ENCODE measurements at regions not wholly inside any gene's neighbourhood (a gene's known extent, or its start where the extent isn't known, plus 50 kb on each side); places are given as distances from the start of the nearest gene placed in this dataset.

DNA sequence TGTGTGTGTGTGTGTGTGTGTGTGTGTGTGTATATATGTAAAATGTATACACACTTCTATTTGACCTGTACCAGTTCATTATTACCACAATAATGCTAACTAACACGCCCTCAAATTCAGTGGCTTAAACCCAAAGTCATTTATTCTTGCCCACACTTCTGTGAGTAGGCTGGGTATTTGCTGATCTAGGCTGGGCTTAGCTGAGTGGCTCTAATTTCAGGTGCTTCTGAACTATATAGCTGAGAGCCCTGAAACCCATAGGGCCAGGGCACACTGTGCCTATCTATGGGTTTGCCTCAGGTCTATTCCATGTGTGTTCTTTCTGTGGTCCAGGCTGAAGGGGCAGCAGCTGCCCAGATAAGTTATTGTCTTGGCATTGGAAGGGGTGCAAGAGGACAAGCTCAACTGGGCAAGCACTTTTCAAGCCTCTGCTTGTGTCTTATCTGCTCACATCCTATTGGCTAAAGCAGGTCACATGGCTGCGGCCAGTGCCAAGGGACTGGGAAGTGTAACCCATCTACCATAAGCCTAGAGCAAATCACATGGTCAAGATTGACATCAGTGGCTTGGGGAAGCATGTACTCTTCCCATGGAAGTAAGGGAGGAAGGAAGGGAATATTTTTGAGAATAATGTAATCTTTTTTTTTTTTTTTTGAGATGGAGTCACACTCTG, 139.9 kb downstream of the PALM2AKAP2 start:
- H3K27me3 Mint-ChIP-seq (ENCODE audit: unreplicated experiment) = no peaks in the 10 kb centered on the region
- no peaks in the 10 kb centered on the region for H3K36me3 Mint-ChIP-seq (ENCODE audit: insufficient read depth, unreplicated experiment)
- BruUV-seq (replicated peaks) = no TSS peak
- TF ChIP-seq, protein P1, sequence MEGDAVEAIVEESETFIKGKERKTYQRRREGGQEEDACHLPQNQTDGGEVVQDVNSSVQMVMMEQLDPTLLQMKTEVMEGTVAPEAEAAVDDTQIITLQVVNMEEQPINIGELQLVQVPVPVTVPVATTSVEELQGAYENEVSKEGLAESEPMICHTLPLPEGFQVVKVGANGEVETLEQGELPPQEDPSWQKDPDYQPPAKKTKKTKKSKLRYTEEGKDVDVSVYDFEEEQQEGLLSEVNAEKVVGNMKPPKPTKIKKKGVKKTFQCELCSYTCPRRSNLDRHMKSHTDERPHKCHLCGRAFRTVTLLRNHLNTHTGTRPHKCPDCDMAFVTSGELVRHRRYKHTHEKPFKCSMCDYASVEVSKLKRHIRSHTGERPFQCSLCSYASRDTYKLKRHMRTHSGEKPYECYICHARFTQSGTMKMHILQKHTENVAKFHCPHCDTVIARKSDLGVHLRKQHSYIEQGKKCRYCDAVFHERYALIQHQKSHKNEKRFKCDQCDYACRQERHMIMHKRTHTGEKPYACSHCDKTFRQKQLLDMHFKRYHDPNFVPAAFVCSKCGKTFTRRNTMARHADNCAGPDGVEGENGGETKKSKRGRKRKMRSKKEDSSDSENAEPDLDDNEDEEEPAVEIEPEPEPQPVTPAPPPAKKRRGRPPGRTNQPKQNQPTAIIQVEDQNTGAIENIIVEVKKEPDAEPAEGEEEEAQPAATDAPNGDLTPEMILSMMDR (IDR thresholded peaks at IDR 0.05; ENCODE audit: unreplicated experiment) = no peak
- DNase-seq = no peak
- intact Hi-C loops (cut with micrococcal nuclease; ENCODE audit: unreplicated experiment) = no loop called here
- no peaks in the 10 kb centered on the region for H3K4me1 Mint-ChIP-seq (ENCODE audit: low read depth, unreplicated experiment)
- H3K9me3 Mint-ChIP-seq (ENCODE audit: low read depth, unreplicated experiment) = no peaks in the 10 kb centered on the region
- CTCF ChIA-PET = no interaction called here
- no peak overlapping the region for H3K27ac Mint-ChIP-seq (ENCODE audit: unreplicated experiment)
- H3K4me3 Mint-ChIP-seq (ENCODE audit: low read depth, unreplicated experiment) = no peak overlapping the region

DNA sequence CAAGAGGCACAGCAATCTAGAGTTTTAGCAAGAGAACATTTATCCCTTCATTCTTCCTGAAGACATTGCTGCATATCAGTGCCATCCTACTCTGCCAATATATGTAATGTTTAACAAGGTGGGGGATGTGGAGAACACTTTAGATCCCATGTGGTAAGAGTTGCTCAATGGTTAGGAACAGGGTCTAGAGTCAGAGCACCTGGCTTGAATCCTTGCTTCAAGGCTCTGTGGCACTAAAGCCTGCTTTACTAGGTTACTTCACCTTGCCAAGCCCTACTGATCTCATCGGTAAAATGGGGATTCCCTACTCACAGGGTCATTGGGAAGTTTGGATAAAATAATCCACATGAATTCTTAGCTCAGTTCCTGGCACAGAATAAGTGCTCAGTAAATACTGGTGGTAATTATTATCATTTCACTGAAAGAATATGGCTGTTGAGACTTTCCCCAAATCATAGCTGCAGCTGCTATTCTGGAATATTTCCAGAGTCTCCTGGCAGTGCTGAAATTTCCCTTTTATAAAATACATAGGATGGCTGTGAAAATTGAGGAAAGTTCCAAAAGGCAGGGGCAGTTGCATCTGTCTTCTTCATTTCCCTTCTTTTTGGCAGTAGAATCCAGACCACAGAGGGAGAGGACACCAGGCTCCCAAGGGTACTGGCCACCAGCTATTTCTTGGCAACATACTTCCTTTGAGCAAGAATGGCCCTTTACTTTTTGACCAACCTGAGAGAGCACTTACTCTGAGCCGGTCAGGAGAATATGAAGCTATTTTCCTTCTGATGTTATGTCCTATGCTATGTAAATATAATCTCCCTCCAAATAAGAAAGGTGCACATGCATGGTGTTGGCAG, 142.8 kb downstream of the PALM2AKAP2 start:
- Mint-ChIP-seq H3K4me1 (ENCODE audit: low read depth, unreplicated experiment) (no peaks in the 10 kb centered on the region), H3K4me3 (ENCODE audit: low read depth, unreplicated experiment) (no peak overlapping the region), H3K27me3 (ENCODE audit: unreplicated experiment) (no peaks in the 10 kb centered on the region), H3K9me3 (ENCODE audit: low read depth, unreplicated experiment) (no peaks in the 10 kb centered on the region), H3K27ac (ENCODE audit: unreplicated experiment) (no peak overlapping the region), H3K36me3 (ENCODE audit: insufficient read depth, unreplicated experiment) (no peaks in the 10 kb centered on the region)
- BruUV-seq (replicated peaks) = no TSS peak
- TF ChIP-seq, protein P1 (IDR thresholded peaks at IDR 0.05; ENCODE audit: unreplicated experiment) = no peak
- CTCF ChIA-PET = no interaction called here
- intact Hi-C loops (cut with micrococcal nuclease; ENCODE audit: unreplicated experiment) = no loop called here
- DNase-seq = no peak

DNA sequence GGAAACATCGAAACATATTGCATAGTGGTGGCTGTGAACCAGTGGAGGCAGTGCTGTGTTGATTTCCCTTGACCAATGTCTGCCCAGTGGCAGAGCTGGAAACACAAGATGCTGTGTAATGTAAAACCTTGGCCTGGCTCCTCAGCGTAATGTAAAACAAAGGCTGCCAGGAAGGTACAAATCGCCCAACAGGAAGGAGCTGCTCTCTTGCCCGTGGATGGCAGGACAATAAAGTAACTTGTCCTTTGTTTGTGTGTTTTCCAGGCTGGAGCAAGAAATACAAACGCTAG, 143.4 kb downstream of the PALM2AKAP2 start:
- Mint-ChIP-seq H3K27ac (ENCODE audit: unreplicated experiment) (no peak overlapping the region), H3K9me3 (ENCODE audit: low read depth, unreplicated experiment) (no peaks in the 10 kb centered on the region), H3K4me1 (ENCODE audit: low read depth, unreplicated experiment) (no peaks in the 10 kb centered on the region), H3K36me3 (ENCODE audit: insufficient read depth, unreplicated experiment) (no peaks in the 10 kb centered on the region), H3K27me3 (ENCODE audit: unreplicated experiment) (no peaks in the 10 kb centered on the region), H3K4me3 (ENCODE audit: low read depth, unreplicated experiment) (no peak overlapping the region)
- DNase-seq = no peak
- BruUV-seq (replicated peaks) = no TSS peak
- intact Hi-C loops (cut with micrococcal nuclease; ENCODE audit: unreplicated experiment) = no loop called here
- TF ChIP-seq, protein P1 (IDR thresholded peaks at IDR 0.05; ENCODE audit: unreplicated experiment) = no peak
- CTCF ChIA-PET = no interaction called here

DNA sequence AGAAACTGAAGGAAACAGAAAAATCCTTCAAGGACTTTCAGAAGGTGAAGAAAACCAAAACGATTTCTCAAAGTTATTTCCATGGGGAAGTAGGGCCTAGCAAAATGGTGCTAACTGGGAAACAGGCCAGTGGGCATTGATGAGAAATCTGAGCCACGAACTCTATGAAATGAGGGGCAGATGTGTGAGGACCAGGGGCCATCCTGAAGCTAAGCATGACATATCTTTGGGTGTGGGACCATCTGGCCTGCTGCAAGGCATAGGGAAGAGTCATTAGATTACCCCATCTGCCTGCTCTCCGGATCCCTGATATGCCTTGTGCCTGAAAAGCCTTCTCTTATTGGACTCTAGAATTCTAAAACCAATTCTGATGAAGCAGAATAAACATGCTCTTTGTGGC, 143.8 kb downstream of the PALM2AKAP2 start:
- intact Hi-C loops (cut with micrococcal nuclease; ENCODE audit: unreplicated experiment) = no loop called here
- Mint-ChIP-seq H3K27me3 (ENCODE audit: unreplicated experiment) (no peaks in the 10 kb centered on the region), H3K27ac (ENCODE audit: unreplicated experiment) (no peak overlapping the region), H3K4me1 (ENCODE audit: low read depth, unreplicated experiment) (no peaks in the 10 kb centered on the region), H3K9me3 (ENCODE audit: low read depth, unreplicated experiment) (no peaks in the 10 kb centered on the region), H3K4me3 (ENCODE audit: low read depth, unreplicated experiment) (no peak overlapping the region), H3K36me3 (ENCODE audit: insufficient read depth, unreplicated experiment) (no peaks in the 10 kb centered on the region)
- no peak for DNase-seq
- CTCF ChIA-PET = no interaction called here
- BruUV-seq (replicated peaks) = no TSS peak
- TF ChIP-seq, protein P1 (IDR thresholded peaks at IDR 0.05; ENCODE audit: unreplicated experiment) = no peak
